Gastrocnemius medialis (tissue), 4 donors: ENCODE measurements at regions not wholly inside any gene's neighbourhood (a gene's known extent, or its start where the extent isn't known, plus 50 kb on each side); places are given as distances from the start of the nearest gene placed in this dataset.
"Not testable (repeated sequence)": the region's sequence is repeated elsewhere in the genome, so short reads cannot be mapped to it uniquely, and the experiment has no call there.

Source experiments
- ATAC-seq, 2 donors: fragments of 150-250 bp; one replicate each; pipeline ENCODE4 v1.9.1; 2016
- DNase-seq, 2 donors: peaks; one replicate each; pipeline ENCODE4 v3.0.0-alpha.2; 2019
- H3K27ac ChIP-seq, 4 donors: fragments of 200-600 bp; sonication (generic); 1 replicate in 1 of 4; 2 replicates in 3 of 4; pipeline ENCODE4 v1.5.1; 2016 to 2018; ENCODE audit warnings: mild to moderate bottlenecking in 2 of 4, moderate library complexity in 1 of 4
- H3K27me3 ChIP-seq, 3 donors: fragments of 200-600 bp; sonication (generic) in 2 of 3; 1 replicate in 1 of 3; 2 replicates in 2 of 3; pipeline versions ENCODE4 v1.5.1 to v1.6.0; 2016 to 2019; ENCODE audit warnings: mild to moderate bottlenecking in 1 of 3, moderate library complexity in 1 of 3
- H3K36me3 ChIP-seq, 2 donors: fragments of 200-600 bp; sonication (generic) in 1 of 2; one replicate each; pipeline ENCODE4 v1.5.1; 2017 to 2018
- H3K4me1 ChIP-seq, 2 donors: fragments of 200-600 bp; sonication (generic) in 1 of 2; one replicate each; pipeline ENCODE4 v1.5.1; 2016 to 2017; ENCODE audit warnings: mild to moderate bottlenecking in 2 of 2
- H3K4me3 ChIP-seq, 4 donors: fragments of 200-600 bp; sonication (generic) in 3 of 4; 1 replicate in 1 of 4; 2 replicates in 3 of 4; pipeline ENCODE4 v1.5.1; 2016 to 2019; ENCODE audit warnings: mild to moderate bottlenecking in 2 of 4
- H3K9me3 ChIP-seq, 3 donors: fragments of 200-600 bp; sonication (generic) in 2 of 3; 1 replicate in 1 of 3; 2 replicates in 2 of 3; pipeline ENCODE4 v1.5.1; 2016 to 2019
- CTCF ChIP-seq, 5 experiments: fragments of 450-650 bp in 3 of 5; fragments of 200-600 bp in 2 of 5; sonication (generic) in 2 of 5; IDR thresholded peaks in 4 of 5; conservative IDR thresholded peaks in 1 of 5; 1 replicate in 4 of 5; 2 replicates in 1 of 5; pipeline ENCODE4 v1.5.1; 2016 to 2019; ENCODE audit warnings: antibody characterized with exemption in 5 of 5, mild to moderate bottlenecking in 3 of 5, moderate library complexity in 3 of 5
- POLR2A ChIP-seq, 2 donors: fragments of 450-650 bp; IDR thresholded peaks; one replicate each; pipeline ENCODE4 v1.6.1; 2017; ENCODE audit warnings: antibody characterized with exemption in 2 of 2, mild to moderate bottlenecking in 2 of 2, moderate library complexity in 2 of 2
- in situ Hi-C, 4 donors: fragments of 200-750 bp; cut with MboI; loops; one replicate each; pipeline versions ENCODE4 v1.15.0 to v1.8.0; 2017; ENCODE audit warnings: low sequenced_read_pairs in 4 of 4
- intact Hi-C: fragments of 100-400 bp; cut with DNase I; formaldehyde crosslinking; loops from one replicate; pipeline ENCODE4 v1.15.1; 2023; ENCODE audit warnings: low total_unique reads

GRCh38 chr17:5770441-5771270 is 186.3 kb upstream of the NLRP1 start:
- Histone ChIP-seq H3K4me1 (peaks cover 9 to 10% of the 10 kb centered on the region in 2 donors), H3K27ac (no peak overlapping the region), H3K4me3 (no peak overlapping the region), H3K9me3 (no peaks in the 10 kb centered on the region), H3K27me3 (peaks cover 3 to 35% (median 19%) of the 10 kb centered on the region in 3 donors), H3K36me3 (no peaks in the 10 kb centered on the region)
- no peak for ATAC-seq
- no peak for TF ChIP-seq CTCF (IDR thresholded peaks at IDR 0.05 in 4 of 5, conservative IDR thresholded peaks at IDR 0.05 in 1 of 5)
- TF ChIP-seq POLR2A (IDR thresholded peaks at IDR 0.05) = no peak
- intact Hi-C loops (loop anchor here (5.0 kb wide), 1 partner anchor 53 kb away; no protein-coding TSS in a partner anchor), in situ Hi-C loops (no loop called here)
- DNase-seq = no peak

- H3K27ac ChIP-seq, DNase-seq, H3K36me3 ChIP-seq, H3K9me3 ChIP-seq, ATAC-seq, H3K4me3 ChIP-seq, in situ Hi-C loops: not testable (repeated sequence)
- peaks cover 13 to 16% of the 10 kb centered on the region in 2 donors for H3K4me1 ChIP-seq
- H3K27me3 ChIP-seq = peaks cover 0 to 35% (median 19%) of the 10 kb centered on the region in 3 donors
- intact Hi-C loops = loop anchor here (5.0 kb wide), 1 partner anchor 54 kb away; no protein-coding TSS in a partner anchor
These were observed 186.9 kb upstream of the NLRP1 start for GRCh38 chr17:5771271-5771577.

- H3K27ac ChIP-seq, DNase-seq, H3K9me3 ChIP-seq, H3K36me3 ChIP-seq, in situ Hi-C loops, ATAC-seq, H3K4me3 ChIP-seq: not testable (repeated sequence)
- intact Hi-C loops = loop anchor here (5.0 kb wide), 1 partner anchor 55 kb away; no protein-coding TSS in a partner anchor
- Histone ChIP-seq H3K27me3 (peaks cover 0 to 34% (median 19%) of the 10 kb centered on the region in 3 donors), H3K4me1 (peaks cover 13 to 18% of the 10 kb centered on the region in 2 donors)
These were observed 187.7 kb upstream of the NLRP1 start for GRCh38 chr17:5772017-5772416.

GRCh38 chr17:5772720-5773119 is 188.4 kb upstream of the NLRP1 start:
- intact Hi-C loops (loop anchor here (5.0 kb wide), 1 partner anchor 55 kb away; no protein-coding TSS in a partner anchor), in situ Hi-C loops (no loop called here)
- H3K36me3 ChIP-seq = no peaks in the 10 kb centered on the region
- ATAC-seq (no peak), DNase-seq (no peak)
- H3K4me3 ChIP-seq = no peak overlapping the region
- peaks cover 0 to 28% (median 17%) of the 10 kb centered on the region in 3 donors for H3K27me3 ChIP-seq
- no peak for TF ChIP-seq POLR2A (IDR thresholded peaks at IDR 0.05)
- no peak for TF ChIP-seq CTCF (IDR thresholded peaks at IDR 0.05 in 4 of 5, conservative IDR thresholded peaks at IDR 0.05 in 1 of 5)
- peaks cover 13 to 18% of the 10 kb centered on the region in 2 donors for H3K4me1 ChIP-seq
- no peak overlapping the region for H3K27ac ChIP-seq
- H3K9me3 ChIP-seq = no peaks in the 10 kb centered on the region

- H3K9me3 ChIP-seq = no peaks in the 10 kb centered on the region
- in situ Hi-C loops (no loop called here), intact Hi-C loops (loop anchor here (5.0 kb wide), 1 partner anchor 57 kb away; no protein-coding TSS in a partner anchor)
- ATAC-seq = no peak
- DNase-seq = no peak
- TF ChIP-seq CTCF (IDR thresholded peaks at IDR 0.05 in 4 of 5, conservative IDR thresholded peaks at IDR 0.05 in 1 of 5) (no peak), POLR2A (IDR thresholded peaks at IDR 0.05) (no peak)
- no peaks in the 10 kb centered on the region for H3K36me3 ChIP-seq
- peaks cover 0 to 28% (median 13%) of the 10 kb centered on the region in 3 donors for H3K27me3 ChIP-seq
- H3K4me1 ChIP-seq = peaks cover 13 to 18% of the 10 kb centered on the region in 2 donors
- no peak overlapping the region for H3K27ac ChIP-seq
- no peak overlapping the region for H3K4me3 ChIP-seq
These were observed 189.6 kb upstream of the NLRP1 start for GRCh38 chr17:5773816-5774360.
